ENCODE measurements at regions not wholly inside any gene's neighbourhood (a gene's known extent, or its start where the extent isn't known, plus 50 kb on each side); places are given as distances from the start of the nearest gene placed in this dataset.

GRCh38 chr2:226131299-226131784, 668.3 kb downstream of the IRS1 start:
- Histone ChIP-seq H3K9me3 (ENCODE audit: insufficient read depth, low read length) (no peaks in the 10 kb centered on the region), H3K9ac (ENCODE audit: insufficient read length, low read depth) (no peak overlapping the region), H3K4me1 (ENCODE audit: insufficient read depth, insufficient read length) (no peaks in the 10 kb centered on the region), H3K27me3 (ENCODE audit: insufficient read depth, insufficient read length) (no peaks in the 10 kb centered on the region), H3K36me3 (ENCODE audit: insufficient read depth, insufficient read length, low read length) (no peaks in the 10 kb centered on the region), H3K4me3 (ENCODE audit: insufficient read length, low read depth) (no peak overlapping the region)
- DNase-seq (ENCODE audit: low read depth, low spot score) = no peak
- no peak for TF ChIP-seq SUZ12 (IDR thresholded peaks at IDR 0.05; ENCODE audit: extremely low read depth, insufficient read depth, insufficient read length)
- TF ChIP-seq YY1 (IDR thresholded peaks at IDR 0.05; ENCODE audit: insufficient read depth, insufficient read length) = no peak
- TF ChIP-seq ZNF274 (IDR thresholded peaks at IDR 0.05; ENCODE audit: low read depth, low read length) = no peak

GRCh38 chr2:226130192-226130591, 669.4 kb downstream of the IRS1 start:
- no peaks in the 10 kb centered on the region for H3K27me3 ChIP-seq (ENCODE audit: insufficient read depth, insufficient read length)
- DNase-seq (ENCODE audit: low read depth, low spot score) = no peak
- H3K9ac ChIP-seq (ENCODE audit: insufficient read length, low read depth) = no peak overlapping the region
- H3K4me1 ChIP-seq (ENCODE audit: insufficient read depth, insufficient read length) = no peaks in the 10 kb centered on the region
- H3K9me3 ChIP-seq (ENCODE audit: insufficient read depth, low read length) = no peaks in the 10 kb centered on the region
- no peak for TF ChIP-seq SUZ12 (IDR thresholded peaks at IDR 0.05; ENCODE audit: extremely low read depth, insufficient read depth, insufficient read length)
- TF ChIP-seq YY1 (IDR thresholded peaks at IDR 0.05; ENCODE audit: insufficient read depth, insufficient read length) = no peak
- no peak for TF ChIP-seq ZNF274 (IDR thresholded peaks at IDR 0.05; ENCODE audit: low read depth, low read length)
- H3K36me3 ChIP-seq (ENCODE audit: insufficient read depth, insufficient read length, low read length) = no peaks in the 10 kb centered on the region
- H3K4me3 ChIP-seq (ENCODE audit: insufficient read length, low read depth) = no peak overlapping the region

GRCh38 chr2:226127682-226128081, 671.9 kb downstream of the IRS1 start:
- TF ChIP-seq SUZ12 (IDR thresholded peaks at IDR 0.05; ENCODE audit: extremely low read depth, insufficient read depth, insufficient read length) = no peak
- TF ChIP-seq ZNF274 (IDR thresholded peaks at IDR 0.05; ENCODE audit: low read depth, low read length) = no peak
- no peak for TF ChIP-seq YY1 (IDR thresholded peaks at IDR 0.05; ENCODE audit: insufficient read depth, insufficient read length)
- H3K4me1 ChIP-seq (ENCODE audit: insufficient read depth, insufficient read length) = no peaks in the 10 kb centered on the region
- DNase-seq (ENCODE audit: low read depth, low spot score) = no peak

GRCh38 chr2:226126104-226126503, 673.5 kb downstream of the IRS1 start:
- Histone ChIP-seq H3K36me3 (ENCODE audit: insufficient read depth, insufficient read length, low read length) (no peaks in the 10 kb centered on the region), H3K9me3 (ENCODE audit: insufficient read depth, low read length) (no peaks in the 10 kb centered on the region), H3K27me3 (ENCODE audit: insufficient read depth, insufficient read length) (no peaks in the 10 kb centered on the region), H3K4me3 (ENCODE audit: insufficient read length, low read depth) (no peak overlapping the region), H3K9ac (ENCODE audit: insufficient read length, low read depth) (no peak overlapping the region), H3K4me1 (ENCODE audit: insufficient read depth, insufficient read length) (no peaks in the 10 kb centered on the region)
- TF ChIP-seq YY1 (IDR thresholded peaks at IDR 0.05; ENCODE audit: insufficient read depth, insufficient read length) (no peak), ZNF274 (IDR thresholded peaks at IDR 0.05; ENCODE audit: low read depth, low read length) (no peak)
- no peak for DNase-seq (ENCODE audit: low read depth, low spot score)

More at GRCh38 chr2:226127682-226128081, 671.9 kb downstream of the IRS1 start:
- Histone ChIP-seq H3K4me3 (ENCODE audit: insufficient read length, low read depth) (no peak overlapping the region), H3K36me3 (ENCODE audit: insufficient read depth, insufficient read length, low read length) (no peaks in the 10 kb centered on the region), H3K27me3 (ENCODE audit: insufficient read depth, insufficient read length) (no peaks in the 10 kb centered on the region), H3K9me3 (ENCODE audit: insufficient read depth, low read length) (no peaks in the 10 kb centered on the region), H3K9ac (ENCODE audit: insufficient read length, low read depth) (no peak overlapping the region)

- no peak for TF ChIP-seq SUZ12 (IDR thresholded peaks at IDR 0.05; ENCODE audit: extremely low read depth, insufficient read depth, insufficient read length)
- TF ChIP-seq ZNF274 (IDR thresholded peaks at IDR 0.05; ENCODE audit: low read depth, low read length) = no peak
- no peak for TF ChIP-seq YY1 (IDR thresholded peaks at IDR 0.05; ENCODE audit: insufficient read depth, insufficient read length)
- no peak overlapping the region for H3K4me3 ChIP-seq (ENCODE audit: insufficient read length, low read depth)
- no peaks in the 10 kb centered on the region for H3K36me3 ChIP-seq (ENCODE audit: insufficient read depth, insufficient read length, low read length)
- H3K27me3 ChIP-seq (ENCODE audit: insufficient read depth, insufficient read length) = no peaks in the 10 kb centered on the region
- DNase-seq (ENCODE audit: low read depth, low spot score) = no peak
- H3K9ac ChIP-seq (ENCODE audit: insufficient read length, low read depth) = no peak overlapping the region
- H3K4me1 ChIP-seq (ENCODE audit: insufficient read depth, insufficient read length) = no peaks in the 10 kb centered on the region
- H3K9me3 ChIP-seq (ENCODE audit: insufficient read depth, low read length) = no peaks in the 10 kb centered on the region
Observed at GRCh38 chr2:226125176-226125883, 674.3 kb downstream of the IRS1 start.

GRCh38 chr2:226124548-226125011, 675.0 kb downstream of the IRS1 start:
- Histone ChIP-seq H3K4me1 (ENCODE audit: insufficient read depth, insufficient read length) (no peaks in the 10 kb centered on the region), H3K9me3 (ENCODE audit: insufficient read depth, low read length) (no peaks in the 10 kb centered on the region), H3K4me3 (ENCODE audit: insufficient read length, low read depth) (no peak overlapping the region), H3K27me3 (ENCODE audit: insufficient read depth, insufficient read length) (no peaks in the 10 kb centered on the region), H3K9ac (ENCODE audit: insufficient read length, low read depth) (no peak overlapping the region), H3K36me3 (ENCODE audit: insufficient read depth, insufficient read length, low read length) (no peaks in the 10 kb centered on the region)
- no peak for TF ChIP-seq SUZ12 (IDR thresholded peaks at IDR 0.05; ENCODE audit: extremely low read depth, insufficient read depth, insufficient read length)
- no peak for TF ChIP-seq ZNF274 (IDR thresholded peaks at IDR 0.05; ENCODE audit: low read depth, low read length)
- TF ChIP-seq YY1 (IDR thresholded peaks at IDR 0.05; ENCODE audit: insufficient read depth, insufficient read length) = no peak
- no peak for DNase-seq (ENCODE audit: low read depth, low spot score)

GRCh38 chr2:226123300-226123699, 676.3 kb downstream of the IRS1 start:
- Histone ChIP-seq H3K36me3 (ENCODE audit: insufficient read depth, insufficient read length, low read length) (no peaks in the 10 kb centered on the region), H3K4me1 (ENCODE audit: insufficient read depth, insufficient read length) (no peaks in the 10 kb centered on the region), H3K9me3 (ENCODE audit: insufficient read depth, low read length) (no peaks in the 10 kb centered on the region), H3K27me3 (ENCODE audit: insufficient read depth, insufficient read length) (no peaks in the 10 kb centered on the region), H3K9ac (ENCODE audit: insufficient read length, low read depth) (no peak overlapping the region), H3K4me3 (ENCODE audit: insufficient read length, low read depth) (no peak overlapping the region)
- DNase-seq (ENCODE audit: low read depth, low spot score) = no peak
- TF ChIP-seq YY1 (IDR thresholded peaks at IDR 0.05; ENCODE audit: insufficient read depth, insufficient read length) (no peak), SUZ12 (IDR thresholded peaks at IDR 0.05; ENCODE audit: extremely low read depth, insufficient read depth, insufficient read length) (no peak), ZNF274 (IDR thresholded peaks at IDR 0.05; ENCODE audit: low read depth, low read length) (no peak)
